Sigmoid colon (tissue), 4 donors: ENCODE measurements at regions not wholly inside any gene's neighbourhood (a gene's known extent, or its start where the extent isn't known, plus 50 kb on each side); places are given as distances from the start of the nearest gene placed in this dataset.

ENCODE experiments used
- CTCF ChIP-seq, 4 experiments: fragments of 450-650 bp in 3 of 4; fragments of 200-600 bp in 1 of 4; IDR thresholded peaks; one replicate each; pipeline ENCODE4 v1.5.1; 2016 to 2019; ENCODE audit warnings: antibody characterized with exemption in 4 of 4, mild to moderate bottlenecking in 3 of 4, moderate library complexity in 2 of 4
- EP300 ChIP-seq, 4 donors: sonication (generic); formaldehyde crosslinking; IDR thresholded peaks; one replicate each; pipeline ENCODE4 v1.6.1; 2017; ENCODE audit warnings: antibody characterized with exemption in 4 of 4
- POLR2A ChIP-seq, 2 donors: fragments of 450-650 bp; IDR thresholded peaks; one replicate each; pipeline ENCODE4 v1.6.1; 2016; ENCODE audit warnings: antibody characterized with exemption in 2 of 2, mild to moderate bottlenecking in 2 of 2, moderate library complexity in 2 of 2
- POLR2AphosphoS5 ChIP-seq, 4 donors: sonication (generic); formaldehyde crosslinking; IDR thresholded peaks; one replicate each; pipeline ENCODE4 v1.6.1; 2017; ENCODE audit warnings: antibody characterized with exemption in 4 of 4

GRCh38 chr18:22607284-22607635, 189.5 kb upstream of the CTAGE1 start:
- no peak for TF ChIP-seq EP300 (IDR thresholded peaks at IDR 0.05)
- TF ChIP-seq POLR2AphosphoS5 (IDR thresholded peaks at IDR 0.05), result no peak
- TF ChIP-seq POLR2A (IDR thresholded peaks at IDR 0.05), result no peak
- no peak for TF ChIP-seq CTCF (IDR thresholded peaks at IDR 0.05)
